AG09309 (cell line): ENCODE measurements at regions not wholly inside any gene's neighbourhood (a gene's known extent, or its start where the extent isn't known, plus 50 kb on each side); places are given as distances from the start of the nearest gene placed in this dataset.

Experiments used
- DNase-seq: peaks from one replicate; pipeline ENCODE4 v3.0.0-alpha.2; 2010; ENCODE audit warnings: low read depth
- H3K4me3 ChIP-seq: 2 replicates; pipeline ENCODE4 v1.5.1; 2011; ENCODE audit warnings: mild to moderate bottlenecking, low read depth, low read length, moderate library complexity; ENCODE audit not compliant: control insufficient read depth
- CTCF ChIP-seq: IDR thresholded peaks from 2 replicates; pipeline ENCODE4 v1.5.1; 2011; ENCODE audit warnings: mild to moderate bottlenecking, low read depth, low read length, inconsistent platforms; ENCODE audit not compliant: insufficient read depth, control insufficient read depth; ENCODE audit errors: missing control alignments

GRCh38 chr2:42965910-42966309 is 173.5 kb upstream of the HAAO start:
- TF ChIP-seq CTCF, result no peak
- no peak overlapping the region for H3K4me3 ChIP-seq
- DNase-seq, result no peak

GRCh38 chr2:42965196-42965595 is 172.8 kb upstream of the HAAO start:
- no peak overlapping the region for H3K4me3 ChIP-seq
- DNase-seq, result no peak
- TF ChIP-seq CTCF, result no peak

- no peak for TF ChIP-seq CTCF
- DNase-seq, result peak; percentile 71
Observed at GRCh38 chr2:42964439-42965083, 172.2 kb upstream of the HAAO start.

GRCh38 chr2:42963452-42964068 is 171.2 kb upstream of the HAAO start:
- DNase-seq, result no peak
- TF ChIP-seq CTCF, result no peak
- H3K4me3 ChIP-seq, result no peak overlapping the region

More at GRCh38 chr2:42964439-42965083, 172.2 kb upstream of the HAAO start:
- no peak overlapping the region for H3K4me3 ChIP-seq

GRCh38 chr2:42962508-42962953 is 170.1 kb upstream of the HAAO start:
- no peak for DNase-seq
- no peak overlapping the region for H3K4me3 ChIP-seq
- TF ChIP-seq CTCF, result no peak

- H3K4me3 ChIP-seq, result no peak overlapping the region
- no peak for TF ChIP-seq CTCF
- no peak for DNase-seq
Observed at GRCh38 chr2:42961961-42962360, 169.6 kb upstream of the HAAO start.

- no peak for TF ChIP-seq CTCF
- no peak for DNase-seq
- no peak overlapping the region for H3K4me3 ChIP-seq
Observed at GRCh38 chr2:42961385-42961811, 169.0 kb upstream of the HAAO start.
